Activated naive CD8-positive, alpha-beta T cell treated with anti-CD3 and anti-CD28 coated beads, Interleukin-2, amount 50 U/mL, for 24 hours (primary cell): ENCODE measurements at regions not wholly inside any gene's neighbourhood (a gene's known extent, or its start where the extent isn't known, plus 50 kb on each side); places are given as distances from the start of the nearest gene placed in this dataset.
"Not testable (repeated sequence)": the region's sequence is repeated elsewhere in the genome, so short reads cannot be mapped to it uniquely, and the experiment has no call there.

ENCODE experiments used
- ATAC-seq: fragments of 150-1000 bp; cut with Tn5 transposase; one replicate; pipeline ENCODE4 v1.10.0; 2021
- DNase-seq: peaks from one replicate; pipeline ENCODE4 v3.0.0; 2021
- H3K27ac Mint-ChIP-seq: one replicate; pipeline ENCODE4 v1.8.0; 2021; ENCODE audit warnings: mild to moderate bottlenecking, mixed read lengths
- H3K27me3 Mint-ChIP-seq: one replicate; pipeline ENCODE4 v1.8.0; 2021; ENCODE audit warnings: mixed read lengths
- H3K36me3 Mint-ChIP-seq: one replicate; pipeline ENCODE4 v1.8.0; 2021; ENCODE audit warnings: low read depth, mixed read lengths
- H3K4me1 Mint-ChIP-seq: one replicate; pipeline ENCODE4 v1.8.0; 2021; ENCODE audit warnings: mixed read lengths
- H3K4me3 Mint-ChIP-seq: one replicate; pipeline ENCODE4 v1.8.0; 2021; ENCODE audit warnings: mild to moderate bottlenecking, moderate library complexity, mixed read lengths
- H3K9me3 Mint-ChIP-seq: one replicate; pipeline ENCODE4 v1.8.0; 2021; ENCODE audit warnings: mixed read lengths

GRCh38 chr6:134446218-134446848, 128.4 kb upstream of the SGK1 start:
- Mint-ChIP-seq H3K27ac (no peak overlapping the region), H3K9me3 (no peaks in the 10 kb centered on the region), H3K4me1 (peaks cover 15% of the 10 kb centered on the region), H3K36me3 (no peaks in the 10 kb centered on the region), H3K4me3 (no peak overlapping the region), H3K27me3 (no peaks in the 10 kb centered on the region)
- ATAC-seq (no peak), DNase-seq (no peak)

- no peaks in the 10 kb centered on the region for H3K9me3 Mint-ChIP-seq
- H3K27me3 Mint-ChIP-seq = no peaks in the 10 kb centered on the region
- H3K36me3 Mint-ChIP-seq = no peaks in the 10 kb centered on the region
- H3K4me1 Mint-ChIP-seq = peaks cover 13% of the 10 kb centered on the region
- H3K4me3 Mint-ChIP-seq = no peak overlapping the region
- DNase-seq (no peak), ATAC-seq (no peak)
- H3K27ac Mint-ChIP-seq = no peak overlapping the region
These were observed 125.1 kb upstream of the SGK1 start for GRCh38 chr6:134443009-134443408.

GRCh38 chr6:134442073-134442472, 124.2 kb upstream of the SGK1 start:
- no peaks in the 10 kb centered on the region for H3K9me3 Mint-ChIP-seq
- ATAC-seq = no peak
- peaks cover 15% of the 10 kb centered on the region for H3K4me1 Mint-ChIP-seq
- no peaks in the 10 kb centered on the region for H3K27me3 Mint-ChIP-seq
- no peak for DNase-seq
- no peaks in the 10 kb centered on the region for H3K36me3 Mint-ChIP-seq
- H3K27ac Mint-ChIP-seq = no peak overlapping the region
- no peak overlapping the region for H3K4me3 Mint-ChIP-seq

- DNase-seq (no peak), ATAC-seq (no peak)
- Mint-ChIP-seq H3K4me3 (no peak overlapping the region), H3K27me3 (no peaks in the 10 kb centered on the region), H3K27ac (no peak overlapping the region), H3K4me1 (peaks cover 33% of the 10 kb centered on the region), H3K36me3 (no peaks in the 10 kb centered on the region), H3K9me3 (no peaks in the 10 kb centered on the region)
These were observed 120.9 kb upstream of the SGK1 start for GRCh38 chr6:134438837-134439236.

GRCh38 chr6:134437376-134437775, 119.5 kb upstream of the SGK1 start:
- Mint-ChIP-seq H3K4me3 (no peak overlapping the region), H3K4me1 (peaks cover 33% of the 10 kb centered on the region), H3K9me3 (no peaks in the 10 kb centered on the region), H3K36me3 (no peaks in the 10 kb centered on the region), H3K27me3 (no peaks in the 10 kb centered on the region), H3K27ac (peak overlapping the region; percentile 91)
- DNase-seq (peak; percentile 20), ATAC-seq (peak; percentile 61)

- Mint-ChIP-seq H3K27me3 (no peaks in the 10 kb centered on the region), H3K36me3 (no peaks in the 10 kb centered on the region), H3K4me3 (peak overlapping the region; percentile 46), H3K4me1 (peaks cover 33% of the 10 kb centered on the region), H3K9me3 (no peaks in the 10 kb centered on the region), H3K27ac (peak overlapping the region; percentile 91)
- DNase-seq (no peak), ATAC-seq (no peak)
These were observed 119.0 kb upstream of the SGK1 start for GRCh38 chr6:134436950-134437349.

- Mint-ChIP-seq H3K4me1 (peaks cover 33% of the 10 kb centered on the region), H3K36me3 (no peaks in the 10 kb centered on the region), H3K4me3 (peak overlapping the region; percentile 46), H3K9me3 (no peaks in the 10 kb centered on the region), H3K27me3 (no peaks in the 10 kb centered on the region), H3K27ac (peak overlapping the region; percentile 91)
- ATAC-seq (peak; percentile 96), DNase-seq (peak; percentile 56)
These were observed 118.4 kb upstream of the SGK1 start for GRCh38 chr6:134436281-134436815.

- DNase-seq = no peak
- no peaks in the 10 kb centered on the region for H3K9me3 Mint-ChIP-seq
- H3K4me1 Mint-ChIP-seq = peaks cover 33% of the 10 kb centered on the region
- H3K36me3 Mint-ChIP-seq = no peaks in the 10 kb centered on the region
- H3K27ac Mint-ChIP-seq = peak overlapping the region; percentile 91
- no peaks in the 10 kb centered on the region for H3K27me3 Mint-ChIP-seq
- peak overlapping the region; percentile 46 for H3K4me3 Mint-ChIP-seq
- peak; percentile 21 for ATAC-seq
These were observed 117.9 kb upstream of the SGK1 start for GRCh38 chr6:134435814-134436280.

DNA sequence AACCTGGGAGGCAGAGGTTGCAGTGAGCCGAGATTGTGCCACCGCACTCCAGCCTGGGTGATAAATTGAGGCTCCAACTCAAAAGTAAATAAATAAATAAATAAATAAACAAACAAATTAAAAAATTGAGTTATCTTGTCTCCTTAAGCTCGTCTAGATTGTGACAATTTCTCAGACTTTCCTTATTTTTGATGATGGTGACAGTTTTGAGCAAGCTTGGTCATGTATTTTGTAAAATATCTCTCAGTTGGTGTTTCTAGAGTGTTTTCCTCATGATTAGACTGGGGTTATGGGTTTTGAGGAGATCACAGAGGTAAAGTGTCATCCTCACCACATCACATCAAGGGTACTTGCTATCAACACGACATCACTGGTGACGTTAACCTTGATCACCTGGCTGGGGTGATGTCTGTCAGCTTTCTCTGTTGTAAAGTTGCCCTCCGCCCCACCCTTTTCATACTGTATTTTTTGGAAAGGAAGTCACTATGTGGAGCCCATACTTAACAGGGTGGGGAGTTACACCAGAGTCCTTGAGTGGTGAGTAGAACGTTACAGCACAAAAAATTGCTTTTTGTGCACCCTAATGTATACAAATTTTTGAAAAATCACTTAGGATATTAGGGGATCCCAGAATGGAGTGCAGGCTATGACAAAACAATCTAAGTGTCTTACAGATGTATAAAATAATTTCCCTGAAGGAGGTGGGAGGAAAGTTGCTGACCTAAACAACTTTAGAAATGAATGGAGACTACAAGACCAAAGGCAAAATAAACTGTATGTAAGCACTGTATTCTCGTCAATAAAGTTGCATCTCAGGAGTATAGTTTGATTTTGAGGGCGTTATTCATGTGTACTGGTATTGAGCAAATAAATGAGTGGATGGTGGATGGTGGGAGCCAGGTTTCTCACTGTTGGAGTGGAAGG, 116.4 kb upstream of the SGK1 start:
- no peaks in the 10 kb centered on the region for H3K36me3 Mint-ChIP-seq
- H3K27ac Mint-ChIP-seq = no peak overlapping the region
- ATAC-seq (no peak), DNase-seq (no peak)
- no peaks in the 10 kb centered on the region for H3K9me3 Mint-ChIP-seq
- H3K27me3 Mint-ChIP-seq = no peaks in the 10 kb centered on the region
- peaks cover 33% of the 10 kb centered on the region for H3K4me1 Mint-ChIP-seq
- H3K4me3 Mint-ChIP-seq = no peak overlapping the region

DNA sequence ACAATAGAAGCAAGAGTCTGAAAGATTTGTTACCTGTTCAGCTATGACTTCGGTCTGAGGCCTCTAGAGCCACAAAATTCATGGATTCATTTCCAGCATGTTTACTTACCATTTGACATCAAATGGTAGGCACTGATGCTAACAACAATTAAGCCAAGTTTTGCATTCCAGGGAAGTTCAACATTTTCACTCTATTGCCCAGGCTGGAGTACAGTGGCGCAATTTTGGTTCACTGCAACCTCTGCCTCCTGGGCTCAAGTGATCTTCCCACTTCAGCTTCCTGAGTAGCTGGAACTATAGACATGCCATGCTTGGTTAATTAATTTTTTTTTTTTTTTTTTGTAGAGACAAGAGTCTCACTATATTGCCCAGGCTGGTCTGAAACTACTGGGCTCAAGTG, 114.1 kb upstream of the SGK1 start:
- ATAC-seq = no peak
- H3K36me3 Mint-ChIP-seq = no peaks in the 10 kb centered on the region
- H3K27me3 Mint-ChIP-seq = no peaks in the 10 kb centered on the region
- H3K4me3 Mint-ChIP-seq = no peak overlapping the region
- DNase-seq = no peak
- H3K9me3 Mint-ChIP-seq = no peaks in the 10 kb centered on the region
- H3K4me1 Mint-ChIP-seq = peaks cover 24% of the 10 kb centered on the region
- H3K27ac Mint-ChIP-seq = no peak overlapping the region

GRCh38 chr6:134431421-134431859, 113.5 kb upstream of the SGK1 start:
- H3K27ac Mint-ChIP-seq = no peak overlapping the region
- no peaks in the 10 kb centered on the region for H3K9me3 Mint-ChIP-seq
- no peaks in the 10 kb centered on the region for H3K27me3 Mint-ChIP-seq
- H3K4me1 Mint-ChIP-seq = peaks cover 18% of the 10 kb centered on the region
- no peak for DNase-seq
- ATAC-seq = no peak
- no peak overlapping the region for H3K4me3 Mint-ChIP-seq
- no peaks in the 10 kb centered on the region for H3K36me3 Mint-ChIP-seq

DNA sequence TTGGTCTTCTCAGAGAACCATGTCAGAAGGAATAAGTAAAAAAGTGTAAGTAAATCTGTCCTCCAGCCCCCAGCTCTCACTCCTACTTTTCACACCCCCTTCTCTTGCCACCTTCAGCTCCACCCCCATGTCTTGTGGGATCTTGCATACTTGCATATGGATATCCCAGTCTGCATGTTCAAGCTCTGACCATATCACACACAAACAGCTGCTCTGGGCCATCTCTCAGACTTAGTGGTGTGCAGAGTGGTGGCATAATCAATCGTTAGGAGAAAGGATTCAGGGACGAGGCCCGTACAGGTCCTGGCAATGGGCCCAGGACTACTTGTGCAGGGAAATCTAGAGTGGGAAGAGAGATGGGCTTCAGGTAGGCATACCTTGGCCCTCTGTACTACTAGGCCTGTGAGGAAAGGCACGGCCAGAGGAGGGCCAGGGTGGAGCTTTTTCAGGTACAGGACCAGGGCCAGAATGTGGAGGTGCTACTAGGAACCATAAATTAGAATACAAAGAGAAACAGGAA, 112.0 kb upstream of the SGK1 start:
- no peak for ATAC-seq
- no peaks in the 10 kb centered on the region for H3K27me3 Mint-ChIP-seq
- H3K27ac Mint-ChIP-seq = no peak overlapping the region
- no peaks in the 10 kb centered on the region for H3K36me3 Mint-ChIP-seq
- no peaks in the 10 kb centered on the region for H3K9me3 Mint-ChIP-seq
- H3K4me1 Mint-ChIP-seq = peaks cover 8% of the 10 kb centered on the region
- no peak for DNase-seq
- H3K4me3 Mint-ChIP-seq = no peak overlapping the region

DNA sequence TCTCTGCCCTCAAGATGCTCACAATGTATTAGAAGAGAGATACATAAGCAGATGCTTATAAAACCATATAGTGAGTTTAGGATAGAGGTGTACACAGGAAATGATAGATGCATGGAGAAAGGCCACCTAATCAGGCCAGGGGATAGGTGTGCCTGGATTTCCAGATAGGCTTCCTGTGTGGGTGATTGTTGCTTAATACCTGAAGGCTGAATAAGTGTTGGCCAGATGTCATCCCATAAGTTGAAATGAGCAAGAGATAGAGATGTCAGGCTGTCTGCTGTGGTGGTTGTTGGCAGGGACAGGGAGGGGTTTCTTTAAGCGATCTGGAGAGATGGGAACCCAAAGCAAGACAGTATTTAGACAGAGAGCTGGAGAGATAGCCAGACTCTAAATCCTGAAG, 109.8 kb upstream of the SGK1 start:
- ATAC-seq (no peak), DNase-seq (no peak)
- H3K27ac Mint-ChIP-seq = no peak overlapping the region
- H3K4me1 Mint-ChIP-seq = peaks cover 8% of the 10 kb centered on the region
- H3K36me3 Mint-ChIP-seq = no peaks in the 10 kb centered on the region
- no peaks in the 10 kb centered on the region for H3K27me3 Mint-ChIP-seq
- no peak overlapping the region for H3K4me3 Mint-ChIP-seq
- H3K9me3 Mint-ChIP-seq = no peaks in the 10 kb centered on the region

- Mint-ChIP-seq H3K36me3 (no peaks in the 10 kb centered on the region), H3K27me3 (no peaks in the 10 kb centered on the region), H3K4me1 (peaks cover 10% of the 10 kb centered on the region), H3K4me3 (no peak overlapping the region), H3K27ac (no peak overlapping the region), H3K9me3 (no peaks in the 10 kb centered on the region)
- ATAC-seq (no peak), DNase-seq (no peak)
These were observed 108.7 kb upstream of the SGK1 start for GRCh38 chr6:134426623-134427022.

GRCh38 chr6:134425917-134426316, 108.0 kb upstream of the SGK1 start:
- ATAC-seq, H3K9me3 Mint-ChIP-seq, H3K27ac Mint-ChIP-seq: not testable (repeated sequence)

More at GRCh38 chr6:134425917-134426316, 108.0 kb upstream of the SGK1 start:
- H3K4me3 Mint-ChIP-seq, H3K27me3 Mint-ChIP-seq, H3K36me3 Mint-ChIP-seq, DNase-seq: not testable (repeated sequence)
- H3K4me1 Mint-ChIP-seq = peaks cover 10% of the 10 kb centered on the region
